Liver (tissue), 8 donors: ENCODE measurements at regions not wholly inside any gene's neighbourhood (a gene's known extent, or its start where the extent isn't known, plus 50 kb on each side); places are given as distances from the start of the nearest gene placed in this dataset.

Source experiments
- DNase-seq: peaks from one replicate; pipeline ENCODE4 v3.0.0-alpha.2; 2017; ENCODE audit warnings: low spot score
- H3K27ac ChIP-seq, 2 donors: one replicate each; pipeline ENCODE4 v1.7.0; 2013; ENCODE audit warnings: inconsistent platforms in 2 of 2, low read length in 2 of 2, control low read depth in 1 of 2, low read depth in 1 of 2, mild to moderate bottlenecking in 1 of 2
- H3K27me3 ChIP-seq, 4 donors: one replicate each; pipeline versions ENCODE4 v1.6.1 to v1.7.0; 2013; ENCODE audit warnings: low read length in 3 of 4, inconsistent platforms in 1 of 4, mild to moderate bottlenecking in 1 of 4, moderate library complexity in 1 of 4; ENCODE audit not compliant: control insufficient read depth in 4 of 4, insufficient read depth in 4 of 4
- H3K36me3 ChIP-seq, 4 donors: one replicate each; pipeline versions ENCODE4 v1.6.1 to v1.7.0; 2013; ENCODE audit warnings: low read length in 3 of 4, mild to moderate bottlenecking in 3 of 4, low read depth in 1 of 4, moderate library complexity in 1 of 4; ENCODE audit not compliant: control insufficient read depth in 4 of 4, insufficient read depth in 3 of 4
- H3K4me1 ChIP-seq, 4 donors: one replicate each; pipeline versions ENCODE4 v1.6.1 to v1.7.0; 2013; ENCODE audit warnings: low read length in 3 of 4, mild to moderate bottlenecking in 3 of 4, moderate library complexity in 1 of 4; ENCODE audit not compliant: control insufficient read depth in 4 of 4, insufficient read depth in 4 of 4
- H3K4me3 ChIP-seq, 3 donors: one replicate each; pipeline versions ENCODE4 v1.6.1 to v1.7.0; 2013; ENCODE audit warnings: low read length in 3 of 3, control low read depth in 1 of 3, low read depth in 1 of 3, mild to moderate bottlenecking in 1 of 3
- H3K9ac ChIP-seq, 2 donors: one replicate each; pipeline ENCODE4 v1.7.0; 2013; ENCODE audit warnings: low read length in 2 of 2, mild to moderate bottlenecking in 2 of 2, moderate library complexity in 2 of 2, control low read depth in 1 of 2, low read depth in 1 of 2
- H3K9me3 ChIP-seq, 4 donors: one replicate each; pipeline versions ENCODE4 v1.6.1 to v1.7.0; 2013; ENCODE audit warnings: low read length in 3 of 4; ENCODE audit not compliant: control insufficient read depth in 4 of 4
- CTCF ChIP-seq: fragments of 150-350 bp; IDR thresholded peaks from 2 replicates; pipeline ENCODE4 v1.5.1; 2017; ENCODE audit warnings: improper control_type of control experiment, low read depth, low read length; ENCODE audit not compliant: missing input control
- EGR1 ChIP-seq, 2 donors: IDR thresholded peaks; 2 replicates each; pipeline ENCODE4 v1.6.1; 2016 to 2018; ENCODE audit warnings: antibody characterized with exemption in 2 of 2, low read depth in 2 of 2
- GABPA ChIP-seq, 2 donors: IDR thresholded peaks in 1 of 2; conservative IDR thresholded peaks in 1 of 2; 2 replicates each; pipeline ENCODE4 v1.6.1; 2016; ENCODE audit warnings: antibody characterized with exemption in 2 of 2, mild to moderate bottlenecking in 1 of 2, moderate library complexity in 1 of 2
- NR2F2 ChIP-seq: IDR thresholded peaks from 2 replicates; pipeline ENCODE4 v1.6.1; 2016; ENCODE audit warnings: antibody characterized with exemption
- RAD21 ChIP-seq, 2 donors: IDR thresholded peaks; 2 replicates each; pipeline ENCODE4 v1.6.1; 2016; ENCODE audit warnings: antibody characterized with exemption in 2 of 2, mild to moderate bottlenecking in 2 of 2
- RXRA ChIP-seq, 2 donors: IDR thresholded peaks; 2 replicates each; pipeline ENCODE4 v1.6.1; 2017 to 2018; ENCODE audit warnings: antibody characterized with exemption in 2 of 2, mild to moderate bottlenecking in 1 of 2
- YY1 ChIP-seq: IDR thresholded peaks from 2 replicates; pipeline ENCODE4 v1.6.1; 2016; ENCODE audit warnings: antibody characterized with exemption, mild to moderate bottlenecking
- WGBS: extraction: QIAGEN DNeasy Blood & Tissue Kit; methylation state at CpG from one replicate; pipeline ENCODE4 v1.1.7; 2013; 5-methylcytosine and 5-hydroxymethylcytosine counted together
- TF ChIP-seq, protein P1 (sequence below): IDR thresholded peaks from 2 replicates; pipeline ENCODE4 v1.6.1; 2016; ENCODE audit warnings: antibody characterized with exemption
- TF ChIP-seq, protein P2 (sequence below): IDR thresholded peaks from 2 replicates; pipeline ENCODE4 v1.6.1; 2016; ENCODE audit warnings: antibody characterized with exemption
- TF ChIP-seq, protein P3 (sequence below): IDR thresholded peaks from 2 replicates; pipeline ENCODE4 v1.6.1; 2016; ENCODE audit warnings: antibody characterized with exemption, mild to moderate bottlenecking
- donor health status: healthy.
- donor health status: healthy.
- donor health status: healthy.
- donor health status: healthy.
- donor health status: healthy.

- Histone ChIP-seq H3K27me3 (peaks cover 0 to 3% (median 0%) of the 10 kb centered on the region in 4 donors), H3K4me3 (no peak overlapping the region), H3K4me1 (no peaks in the 10 kb centered on the region), H3K9ac (no peak overlapping the region), H3K27ac (no peak overlapping the region), H3K36me3 (no peaks in the 10 kb centered on the region), H3K9me3 (no peaks in the 10 kb centered on the region)
- no peak for DNase-seq
- TF ChIP-seq, protein P1, sequence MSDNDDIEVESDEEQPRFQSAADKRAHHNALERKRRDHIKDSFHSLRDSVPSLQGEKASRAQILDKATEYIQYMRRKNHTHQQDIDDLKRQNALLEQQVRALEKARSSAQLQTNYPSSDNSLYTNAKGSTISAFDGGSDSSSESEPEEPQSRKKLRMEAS: no peak
- TF ChIP-seq CTCF: no peak
- no peak for TF ChIP-seq RAD21 (IDR thresholded peaks at IDR 0.05)
- 88% methylated on average over 4 of the region's 4 CpGs for WGBS
Observed at GRCh38 chr2:55782528-55783173, 89.0 kb upstream of the PNPT1 start.

GRCh38 chr2:55781542-55781941 lies 87.9 kb upstream of the PNPT1 start:
- WGBS: 88% methylated on average over 1 of the region's 1 CpG
- TF ChIP-seq, protein P2, sequence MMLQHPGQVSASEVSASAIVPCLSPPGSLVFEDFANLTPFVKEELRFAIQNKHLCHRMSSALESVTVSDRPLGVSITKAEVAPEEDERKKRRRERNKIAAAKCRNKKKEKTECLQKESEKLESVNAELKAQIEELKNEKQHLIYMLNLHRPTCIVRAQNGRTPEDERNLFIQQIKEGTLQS: no peak
- TF ChIP-seq, protein P3, sequence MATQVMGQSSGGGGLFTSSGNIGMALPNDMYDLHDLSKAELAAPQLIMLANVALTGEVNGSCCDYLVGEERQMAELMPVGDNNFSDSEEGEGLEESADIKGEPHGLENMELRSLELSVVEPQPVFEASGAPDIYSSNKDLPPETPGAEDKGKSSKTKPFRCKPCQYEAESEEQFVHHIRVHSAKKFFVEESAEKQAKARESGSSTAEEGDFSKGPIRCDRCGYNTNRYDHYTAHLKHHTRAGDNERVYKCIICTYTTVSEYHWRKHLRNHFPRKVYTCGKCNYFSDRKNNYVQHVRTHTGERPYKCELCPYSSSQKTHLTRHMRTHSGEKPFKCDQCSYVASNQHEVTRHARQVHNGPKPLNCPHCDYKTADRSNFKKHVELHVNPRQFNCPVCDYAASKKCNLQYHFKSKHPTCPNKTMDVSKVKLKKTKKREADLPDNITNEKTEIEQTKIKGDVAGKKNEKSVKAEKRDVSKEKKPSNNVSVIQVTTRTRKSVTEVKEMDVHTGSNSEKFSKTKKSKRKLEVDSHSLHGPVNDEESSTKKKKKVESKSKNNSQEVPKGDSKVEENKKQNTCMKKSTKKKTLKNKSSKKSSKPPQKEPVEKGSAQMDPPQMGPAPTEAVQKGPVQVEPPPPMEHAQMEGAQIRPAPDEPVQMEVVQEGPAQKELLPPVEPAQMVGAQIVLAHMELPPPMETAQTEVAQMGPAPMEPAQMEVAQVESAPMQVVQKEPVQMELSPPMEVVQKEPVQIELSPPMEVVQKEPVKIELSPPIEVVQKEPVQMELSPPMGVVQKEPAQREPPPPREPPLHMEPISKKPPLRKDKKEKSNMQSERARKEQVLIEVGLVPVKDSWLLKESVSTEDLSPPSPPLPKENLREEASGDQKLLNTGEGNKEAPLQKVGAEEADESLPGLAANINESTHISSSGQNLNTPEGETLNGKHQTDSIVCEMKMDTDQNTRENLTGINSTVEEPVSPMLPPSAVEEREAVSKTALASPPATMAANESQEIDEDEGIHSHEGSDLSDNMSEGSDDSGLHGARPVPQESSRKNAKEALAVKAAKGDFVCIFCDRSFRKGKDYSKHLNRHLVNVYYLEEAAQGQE: no peak
- no peak for DNase-seq
- Histone ChIP-seq H3K36me3 (no peaks in the 10 kb centered on the region), H3K27me3 (peaks cover 0 to 3% (median 0%) of the 10 kb centered on the region in 4 donors), H3K9ac (no peak overlapping the region), H3K4me3 (no peak overlapping the region), H3K9me3 (no peaks in the 10 kb centered on the region), H3K4me1 (no peaks in the 10 kb centered on the region), H3K27ac (no peak overlapping the region)

DNA sequence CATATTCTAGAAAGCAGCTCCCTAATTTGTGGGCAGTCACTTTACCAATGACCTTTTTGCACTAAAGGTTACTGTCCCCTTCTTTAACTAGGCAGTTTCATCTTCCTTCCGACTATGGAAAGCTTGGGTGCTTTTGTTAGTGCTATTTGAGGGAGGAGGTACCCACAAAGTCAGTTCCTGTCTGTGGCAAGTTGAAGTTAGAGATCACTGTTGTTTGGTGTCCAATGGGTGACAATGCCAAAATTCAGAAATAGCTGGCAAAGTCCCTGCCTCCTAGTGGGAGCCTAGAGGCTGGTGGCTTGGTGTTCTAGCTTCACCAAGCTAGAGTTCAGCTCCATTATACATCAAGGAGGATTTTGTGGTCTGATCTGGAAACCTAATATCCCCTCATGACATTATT lies 87.1 kb upstream of the PNPT1 start:
- Histone ChIP-seq H3K4me1 (no peaks in the 10 kb centered on the region), H3K36me3 (no peaks in the 10 kb centered on the region), H3K27me3 (peaks cover 0 to 5% (median 0%) of the 10 kb centered on the region in 4 donors), H3K27ac (no peak overlapping the region), H3K4me3 (no peak overlapping the region), H3K9ac (no peak overlapping the region), H3K9me3 (no peaks in the 10 kb centered on the region)
- TF ChIP-seq RXRA (IDR thresholded peaks at IDR 0.05): no peak
- TF ChIP-seq RAD21 (IDR thresholded peaks at IDR 0.05): no peak
- TF ChIP-seq GABPA (IDR thresholded peaks at IDR 0.05 in 1 of 2, conservative IDR thresholded peaks at IDR 0.05 in 1 of 2): no peak
- TF ChIP-seq YY1: no peak
- TF ChIP-seq NR2F2: no peak
- no peak for TF ChIP-seq EGR1 (IDR thresholded peaks at IDR 0.05; ENCODE audit: low read depth in 2 of 2)
- WGBS: 61% methylated on average over 1 of the region's 1 CpG
- no peak for DNase-seq
